Breast epithelium (tissue), 3 donors: ENCODE measurements at regions not wholly inside any gene's neighbourhood (a gene's known extent, or its start where the extent isn't known, plus 50 kb on each side); places are given as distances from the start of the nearest gene placed in this dataset.

Source experiments
- CTCF ChIP-seq, 3 donors: fragments of 450-650 bp; IDR thresholded peaks; one replicate each; pipeline ENCODE4 v1.5.1; 2016 to 2017; ENCODE audit warnings: antibody characterized with exemption in 3 of 3, mild to moderate bottlenecking in 3 of 3, moderate library complexity in 3 of 3
- POLR2A ChIP-seq: fragments of 450-650 bp; IDR thresholded peaks from one replicate; pipeline ENCODE4 v1.6.1; 2016; ENCODE audit warnings: antibody characterized with exemption, mild to moderate bottlenecking, moderate library complexity
- POLR2AphosphoS5 ChIP-seq, 3 donors: sonication (generic); formaldehyde crosslinking; IDR thresholded peaks; one replicate each; pipeline ENCODE4 v1.6.1; 2017; ENCODE audit warnings: antibody characterized with exemption in 3 of 3

DNA sequence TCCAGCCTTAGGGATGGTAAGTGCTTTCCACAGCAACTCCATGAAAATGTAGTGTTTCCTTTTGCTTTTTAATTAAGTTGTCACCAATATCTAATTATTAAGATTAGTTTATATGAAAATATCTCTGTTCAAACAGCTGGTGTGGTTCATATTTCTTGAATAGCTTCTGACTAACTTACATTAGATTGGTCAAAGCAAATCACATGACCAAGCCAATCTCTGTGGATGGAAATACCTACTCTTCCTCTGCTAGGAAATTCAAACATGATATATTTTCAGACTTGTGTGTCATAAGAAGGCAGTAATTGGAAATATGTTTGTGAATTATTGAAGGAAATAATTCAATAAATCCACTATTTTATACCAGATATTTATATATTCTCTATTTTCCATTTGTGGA lies 54.6 kb upstream of the CADM2 start:
- TF ChIP-seq CTCF (IDR thresholded peaks at IDR 0.05) (no peak), POLR2A (no peak), POLR2AphosphoS5 (IDR thresholded peaks at IDR 0.05) (no peak)
